H1 (cell line): ENCODE measurements at regions not wholly inside any gene's neighbourhood (a gene's known extent, or its start where the extent isn't known, plus 50 kb on each side); places are given as distances from the start of the nearest gene placed in this dataset.

ENCODE experiments used
- CTCF ChIA-PET: fragments of 300-600 bp; sonication (Branson Sonifier 250); formaldehyde crosslinking; loops from one replicate; lab custom pipeline; 2021; ENCODE audit not compliant: partially characterized antibody; lab: Charles Lee
- POLR2A ChIA-PET: fragments of 300-600 bp; sonication (Branson Sonifier 250); formaldehyde crosslinking; loops from one replicate; lab custom pipeline; 2021; ENCODE audit warnings: inconsistent platforms; ENCODE audit not compliant: partially characterized antibody; lab: Charles Lee
- DNase-seq, 2 experiments: peaks; one replicate each; pipeline versions ENCODE4 v3.0.0 to v3.0.0-alpha.2; 2010 to 2022; ENCODE audit warnings: low spot score in 2 of 2, low read depth in 1 of 2, mixed read lengths in 1 of 2
- FAIRE-seq: peaks from 2 replicates; lab custom pipeline; 2011; peaks lifted over from hg19 to GRCh38; lab: Jason Lieb, UNC
- H2AFZ ChIP-seq: 2 replicates; pipeline ENCODE4 v1.8.1; 2012; ENCODE audit warnings: low read length, inconsistent platforms
- H2AK5ac ChIP-seq: 2 replicates; pipeline ENCODE4 v1.6.1; 2013; ENCODE audit warnings: low read depth, low read length
- H2BK120ac ChIP-seq: replicated peaks from 2 replicates; pipeline ENCODE3; 2013; ENCODE audit warnings: low read depth, low read length, inconsistent platforms
- H2BK12ac ChIP-seq: 2 replicates; pipeline ENCODE4 v1.6.1; 2013; ENCODE audit warnings: low read depth, low read length
- H2BK15ac ChIP-seq: 2 replicates; pipeline ENCODE4 v1.6.1; 2013; ENCODE audit warnings: low read length
- H2BK20ac ChIP-seq: 2 replicates; pipeline ENCODE4 v1.6.1; 2013; ENCODE audit warnings: low read length
- H2BK5ac ChIP-seq: 2 replicates; pipeline ENCODE4 v1.6.1; 2013; ENCODE audit warnings: low read depth, low read length
- H3K14ac ChIP-seq: 2 replicates; pipeline ENCODE4 v1.6.1; 2013; ENCODE audit warnings: inconsistent platforms; ENCODE audit not compliant: insufficient read length
- H3K18ac ChIP-seq: 2 replicates; pipeline ENCODE4 v1.6.1; 2013; ENCODE audit warnings: low read length; ENCODE audit errors: extremely low read depth
- H3K23ac ChIP-seq: 2 replicates; pipeline ENCODE4 v1.6.1; 2013; ENCODE audit warnings: inconsistent platforms; ENCODE audit not compliant: insufficient read length
- H3K23me2 ChIP-seq: 2 replicates; pipeline ENCODE4 v1.6.1; 2013; ENCODE audit warnings: low read depth, low read length
- H3K27ac ChIP-seq: 2 replicates; pipeline ENCODE4 v1.6.1; 2011; ENCODE audit warnings: low read depth, low read length, inconsistent platforms
- H3K27me3 ChIP-seq, 4 experiments: replicated peaks in 1 of 4; 1 replicate in 1 of 4; 2 replicates in 3 of 4; pipeline versions ENCODE4 v1.6.1 to v1.8.1; 2011 to 2013; ENCODE audit warnings: low read length in 3 of 4, mild to moderate bottlenecking in 3 of 4, inconsistent platforms in 2 of 4, mixed read lengths in 2 of 4, moderate library complexity in 1 of 4; ENCODE audit not compliant: control insufficient read depth in 3 of 4, insufficient read depth in 3 of 4; ENCODE audit errors: extremely low read depth in 1 of 4
- H3K36me3 ChIP-seq, 4 experiments: 2 replicates each; pipeline versions ENCODE4 v1.6.1 to v1.8.1; 2011 to 2013; ENCODE audit warnings: mild to moderate bottlenecking in 4 of 4, low read length in 3 of 4, moderate library complexity in 2 of 4, control low read depth in 1 of 4, inconsistent platforms in 1 of 4; ENCODE audit not compliant: insufficient read depth in 4 of 4, control insufficient read depth in 2 of 4
- H3K4ac ChIP-seq: replicated peaks from 2 replicates; pipeline ENCODE3; 2013; ENCODE audit warnings: low read length, low read depth, mixed read lengths, inconsistent platforms; ENCODE audit not compliant: insufficient read length
- H3K4me1 ChIP-seq, 4 experiments: replicated peaks in 1 of 4; 1 replicate in 1 of 4; 2 replicates in 3 of 4; pipeline versions ENCODE4 v1.6.1 to v1.8.1; 2011 to 2013; ENCODE audit warnings: low read length in 3 of 4, inconsistent platforms in 2 of 4, mixed read lengths in 1 of 4; ENCODE audit not compliant: insufficient read depth in 4 of 4, control insufficient read depth in 3 of 4
- H3K4me2 ChIP-seq, 2 experiments: 2 replicates each; pipeline versions ENCODE4 v1.6.1 to v1.8.1; 2011 to 2013; ENCODE audit warnings: low read depth in 2 of 2, low read length in 2 of 2, control low read depth in 1 of 2, inconsistent platforms in 1 of 2, mild to moderate bottlenecking in 1 of 2; ENCODE audit not compliant: insufficient read depth in 1 of 2
- H3K4me3 ChIP-seq, 4 experiments: fragments of 200-600, 300-600 bp in 1 of 4; sonication (generic), shearing (Covaris generic), sonication (Bioruptor Twin) in 1 of 4; 2 replicates each; pipeline versions ENCODE4 v1.5.1 to v1.8.1; 2011 to 2016; ENCODE audit warnings: low read length in 4 of 4, low read depth in 3 of 4, control low read depth in 2 of 4, inconsistent platforms in 2 of 4, mild to moderate bottlenecking in 2 of 4, mixed read lengths in 1 of 4, moderate library complexity in 1 of 4; ENCODE audit not compliant: insufficient read depth in 2 of 4; ENCODE audit errors: extremely low read depth in 1 of 4
- H3K56ac ChIP-seq: replicated peaks from 2 replicates; pipeline ENCODE3; 2013; ENCODE audit warnings: low read depth, mild to moderate bottlenecking, mixed read lengths, low read length, inconsistent platforms; ENCODE audit not compliant: insufficient read length
- H3K79me1 ChIP-seq: 2 replicates; pipeline ENCODE4 v1.6.1; 2013; ENCODE audit warnings: low read depth, low read length, control low read depth
- H3K79me2 ChIP-seq, 2 experiments: 2 replicates each; pipeline versions ENCODE4 v1.6.1 to v1.8.1; 2012 to 2013; ENCODE audit warnings: low read length in 2 of 2, mild to moderate bottlenecking in 2 of 2, inconsistent platforms in 1 of 2; ENCODE audit not compliant: insufficient read depth in 2 of 2, control insufficient read depth in 1 of 2
- H3K9ac ChIP-seq, 4 experiments: replicated peaks in 1 of 4; 1 replicate in 1 of 4; 2 replicates in 3 of 4; pipeline versions ENCODE4 v1.6.1 to v1.8.1; 2011 to 2013; ENCODE audit warnings: low read depth in 3 of 4, low read length in 3 of 4, control low read depth in 2 of 4, mild to moderate bottlenecking in 2 of 4, moderate library complexity in 2 of 4, inconsistent platforms in 1 of 4; ENCODE audit errors: extremely low read depth in 1 of 4
- H3K9me3 ChIP-seq, 2 experiments: 2 replicates each; pipeline versions ENCODE4 v1.6.1 to v1.8.1; 2012 to 2013; ENCODE audit warnings: mild to moderate bottlenecking in 2 of 2, moderate library complexity in 2 of 2, control low read depth in 1 of 2, inconsistent platforms in 1 of 2, low read depth in 1 of 2, low read length in 1 of 2, mixed read lengths in 1 of 2; ENCODE audit not compliant: insufficient read depth in 2 of 2
- H4K20me1 ChIP-seq, 2 experiments: replicated peaks in 1 of 2; 2 replicates each; pipeline versions ENCODE3 to v1.8.1; 2011 to 2013; ENCODE audit warnings: inconsistent platforms in 2 of 2, low read length in 2 of 2, mild to moderate bottlenecking in 1 of 2; ENCODE audit not compliant: insufficient read depth in 2 of 2, control insufficient read depth in 1 of 2
- H4K5ac ChIP-seq: 2 replicates; pipeline ENCODE4 v1.6.1; 2013; ENCODE audit warnings: low read length, low read depth, mixed read lengths, inconsistent platforms; ENCODE audit not compliant: insufficient read length
- H4K8ac ChIP-seq: 2 replicates; pipeline ENCODE4 v1.8.0; 2013; ENCODE audit warnings: mild to moderate bottlenecking, moderate library complexity, low read length, inconsistent platforms; ENCODE audit not compliant: insufficient read depth; ENCODE audit errors: extremely low read depth
- H4K91ac ChIP-seq: replicated peaks from 2 replicates; pipeline ENCODE3; 2013; ENCODE audit warnings: low read length, mixed read lengths, inconsistent platforms; ENCODE audit not compliant: insufficient read length
- CREB1 ChIP-seq: IDR thresholded peaks from 2 replicates; pipeline ENCODE4 v1.6.1; 2012; ENCODE audit warnings: inconsistent platforms
- GTF2F1 ChIP-seq: IDR thresholded peaks from 2 replicates; pipeline ENCODE4 v1.6.1; 2012; ENCODE audit warnings: low read depth, low read length, improper control_type of control experiment, borderline replicate concordance
- RFX5 ChIP-seq: IDR thresholded peaks from 2 replicates; pipeline ENCODE4 v1.6.1; 2011; ENCODE audit warnings: low read depth, low read length, improper control_type of control experiment, borderline replicate concordance
- ZNF274 ChIP-seq: IDR thresholded peaks from 2 replicates; pipeline ENCODE4 v1.7.0; 2012; ENCODE audit warnings: low read length, borderline replicate concordance; ENCODE audit errors: extremely low read depth
- WGBS, 2 experiments: shearing (Covaris generic) in 1 of 2; methylation state at CpG; one replicate each; pipeline versions ENCODE4 v1.1.6 to v1.1.7; 2013 to 2015; ENCODE audit warnings: low lambda C conversion rate in 2 of 2, mixed read lengths in 2 of 2, inconsistent platforms in 1 of 2, low coverage in 1 of 2, missing lambda C conversion rate in 1 of 2; ENCODE audit not compliant: insufficient replicate concordance in 2 of 2, insufficient coverage in 1 of 2, insufficient read length in 1 of 2; ENCODE audit errors: extremely low coverage in 1 of 2, missing lambda C conversion rate in 1 of 2; 5-methylcytosine and 5-hydroxymethylcytosine counted together

GRCh38 chr16:86638642-86639041 lies 60.3 kb downstream of the FOXL1 start:
- no peak overlapping the region for H2AK5ac ChIP-seq
- H3K14ac ChIP-seq: no peak overlapping the region
- H3K27me3 ChIP-seq: no peaks in the 10 kb centered on the region
- H4K8ac ChIP-seq: no peak overlapping the region
- ChIA-PET CTCF (interaction anchor here (0.6 to 1.1 kb wide), 2 partner anchors 19 to 77 kb away, joined by 3 to 4 read pairs; no protein-coding TSS in a partner anchor), POLR2A (no interaction called here)
- H3K56ac ChIP-seq: no peak overlapping the region
- no peak overlapping the region for H3K4me2 ChIP-seq
- FAIRE-seq (no peak), DNase-seq (no peak)
- no peak overlapping the region for H2AFZ ChIP-seq
- H3K27ac ChIP-seq: no peak overlapping the region
- WGBS, 2 experiments: 91 to 100% methylated on average over 2 to 10 of the region's 10 CpGs
- no peak overlapping the region for H4K5ac ChIP-seq
- no peak overlapping the region for H2BK12ac ChIP-seq
- H4K91ac ChIP-seq: no peak overlapping the region
- H2BK120ac ChIP-seq: no peak overlapping the region
- no peaks in the 10 kb centered on the region for H4K20me1 ChIP-seq
- no peak overlapping the region for H3K9ac ChIP-seq
- no peak overlapping the region for H2BK15ac ChIP-seq
- no peak overlapping the region for H2BK5ac ChIP-seq
- H3K23me2 ChIP-seq: no peaks in the 10 kb centered on the region
- H3K79me2 ChIP-seq: no peaks in the 10 kb centered on the region
- H3K4ac ChIP-seq: no peak overlapping the region
- no peak for TF ChIP-seq RFX5
- TF ChIP-seq CREB1: no peak
- no peak for TF ChIP-seq ZNF274
- no peak for TF ChIP-seq GTF2F1
- H3K79me1 ChIP-seq: no peaks in the 10 kb centered on the region
- H3K9me3 ChIP-seq: peaks cover 0 to 8% of the 10 kb centered on the region in 2 experiments; a peak in 1 of 4 replicates
- no peak overlapping the region for H2BK20ac ChIP-seq
- no peaks in the 10 kb centered on the region for H3K36me3 ChIP-seq
- H3K4me1 ChIP-seq: no peaks in the 10 kb centered on the region
- no peak overlapping the region for H3K23ac ChIP-seq
- H3K4me3 ChIP-seq: no peak overlapping the region
- no peak overlapping the region for H3K18ac ChIP-seq
